Kidney glomerular epithelial cell (primary cell): ENCODE measurements at regions not wholly inside any gene's neighbourhood (a gene's known extent, or its start where the extent isn't known, plus 50 kb on each side); places are given as distances from the start of the nearest gene placed in this dataset.

ENCODE experiments used
- DNase-seq: peaks from one replicate; lab custom pipeline; 2025; lab: John Stamatoyannopoulos, UW

DNA sequence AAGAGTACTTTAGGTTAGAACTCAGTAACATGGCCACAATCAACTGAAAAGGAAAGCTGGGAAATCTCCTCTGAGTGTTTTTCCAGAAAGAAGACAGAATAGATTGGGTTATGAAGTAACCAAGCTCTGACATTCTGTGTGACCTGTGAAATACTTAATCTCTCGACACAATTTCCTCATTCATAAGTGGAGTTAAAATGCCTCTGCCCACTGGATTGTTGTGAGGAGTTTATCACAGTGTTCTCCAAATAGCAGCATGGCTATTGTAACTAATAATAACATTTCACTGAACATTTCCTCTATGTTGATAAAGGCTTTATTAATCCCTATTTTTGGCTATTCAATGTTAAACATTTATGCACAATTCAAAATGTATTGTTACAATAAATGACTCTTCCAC, 311.0 kb downstream of the GABRB2 start:
- no peak for DNase-seq

DNA sequence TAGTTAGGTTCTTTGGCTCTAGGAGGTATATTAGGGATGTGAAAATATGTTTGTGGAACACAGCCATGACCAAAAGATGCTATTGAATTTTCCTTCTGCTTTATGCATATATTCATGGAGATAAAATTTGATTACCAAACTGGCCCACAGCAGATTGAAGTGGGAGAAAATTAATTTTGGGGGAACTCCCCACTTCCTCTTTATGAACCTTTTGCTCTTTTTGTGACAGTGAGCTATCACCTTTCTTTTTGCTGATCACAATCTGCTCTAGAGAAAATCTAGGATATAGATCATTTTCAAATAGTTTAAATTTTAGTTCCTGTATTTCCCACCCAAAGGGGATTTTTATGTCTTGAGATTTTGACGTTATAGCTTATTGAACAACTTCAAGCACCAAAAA, 313.0 kb downstream of the GABRB2 start:
- no peak for DNase-seq

DNA sequence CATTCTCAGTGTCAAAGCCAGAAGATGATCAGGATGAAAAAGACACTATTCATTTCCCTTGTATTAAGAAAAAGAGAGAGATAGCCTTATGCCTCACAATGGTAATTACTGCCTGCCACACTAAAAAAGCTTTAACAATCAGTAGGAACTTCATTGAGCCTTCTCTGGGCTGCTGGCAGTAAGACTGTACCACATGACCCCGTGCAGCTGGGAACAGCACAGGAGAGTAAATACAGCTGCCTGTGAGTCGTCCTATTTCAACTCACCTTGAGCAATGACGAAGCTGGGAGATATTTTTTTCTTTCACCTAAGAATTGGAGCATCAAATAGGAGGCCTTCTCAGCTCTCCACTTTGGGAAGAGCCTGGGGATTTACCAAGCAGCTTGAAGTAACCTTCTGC, 316.3 kb downstream of the GABRB2 start:
- DNase-seq, result no peak

DNA sequence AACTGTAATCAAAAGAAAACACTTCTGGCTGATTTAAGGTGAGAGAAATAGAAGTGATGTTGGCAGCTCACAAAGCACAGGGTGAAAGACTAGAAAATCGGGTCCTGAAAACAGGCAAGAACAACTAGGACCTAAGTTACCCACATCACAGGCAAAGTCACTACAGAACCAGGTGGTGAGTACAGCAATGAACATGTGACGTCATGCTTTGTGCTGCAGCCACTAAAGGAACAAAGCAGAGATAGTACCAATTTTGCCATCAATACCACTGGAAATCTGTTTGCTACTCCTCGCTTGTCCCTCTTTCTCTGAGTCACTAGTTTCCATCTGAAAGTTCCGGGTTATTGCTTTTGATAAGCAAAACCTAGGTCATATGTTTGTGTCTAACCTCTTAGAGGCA, 326.7 kb downstream of the GABRB2 start:
- no peak for DNase-seq

DNA sequence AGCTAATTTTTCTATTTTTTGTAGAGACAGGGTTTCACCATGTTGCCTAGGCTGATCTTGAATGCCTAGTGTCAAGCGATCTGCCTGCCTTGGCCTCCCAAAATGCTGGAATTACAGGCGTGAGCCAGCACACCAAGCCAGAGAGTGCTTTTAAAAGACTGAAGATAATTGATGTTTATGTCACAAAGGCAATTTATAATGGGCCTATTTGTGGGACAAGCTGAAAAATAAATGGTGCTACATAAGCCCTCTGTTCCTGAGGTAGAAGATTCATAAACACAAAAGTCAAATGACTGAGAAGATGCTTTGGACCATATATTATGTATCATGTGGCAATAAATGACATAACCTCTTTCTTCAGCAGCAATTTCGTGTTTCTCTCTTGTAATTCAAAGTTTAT, 329.6 kb downstream of the GABRB2 start:
- no peak for DNase-seq

DNA sequence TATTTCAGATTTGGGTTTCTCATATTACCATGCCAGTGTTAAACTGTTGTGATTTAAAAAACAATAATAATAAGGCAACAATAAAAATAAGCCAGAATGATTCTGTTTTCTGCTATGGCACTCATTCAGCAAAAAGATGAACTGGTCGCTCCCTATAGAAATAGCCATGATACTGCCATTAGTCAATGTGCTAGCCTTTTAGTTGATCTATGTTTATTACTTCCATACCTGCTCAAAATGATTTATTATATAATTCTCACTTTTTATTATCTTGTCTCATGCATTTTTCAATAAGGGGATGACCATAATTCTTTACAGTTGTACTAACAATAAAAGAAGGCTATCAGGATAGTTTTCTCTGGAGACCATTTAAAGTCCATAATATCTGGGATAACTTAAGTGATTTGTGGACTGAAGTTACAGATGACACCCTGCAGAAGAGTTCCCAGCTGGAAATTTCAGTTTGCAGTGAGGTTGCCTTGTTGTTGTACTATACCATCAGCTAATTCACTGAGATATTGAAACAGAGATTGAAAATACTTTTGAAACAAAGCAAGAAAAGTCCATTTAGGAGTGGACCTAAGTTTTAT, 334.3 kb downstream of the GABRB2 start:
- DNase-seq, result no peak

DNA sequence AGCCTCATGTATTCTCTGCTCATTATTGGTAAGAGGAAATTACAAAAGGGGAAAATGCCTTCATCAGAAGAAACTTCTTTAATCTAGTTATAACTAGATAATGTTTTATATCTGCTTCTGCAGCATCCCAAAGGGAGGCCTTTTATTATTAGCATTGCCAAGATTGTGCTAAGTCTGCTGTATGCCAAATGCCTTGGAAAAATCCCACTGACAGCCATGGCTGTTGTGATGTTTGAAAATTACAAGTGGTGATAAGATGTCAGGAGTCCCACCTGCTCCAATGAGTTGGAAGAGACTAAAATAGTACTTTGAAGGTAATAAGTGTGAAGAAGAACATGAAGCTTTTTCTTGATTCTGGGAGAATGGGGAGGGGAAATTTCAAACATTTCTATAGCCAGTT, 345.0 kb downstream of the GABRB2 start:
- no peak for DNase-seq

DNA sequence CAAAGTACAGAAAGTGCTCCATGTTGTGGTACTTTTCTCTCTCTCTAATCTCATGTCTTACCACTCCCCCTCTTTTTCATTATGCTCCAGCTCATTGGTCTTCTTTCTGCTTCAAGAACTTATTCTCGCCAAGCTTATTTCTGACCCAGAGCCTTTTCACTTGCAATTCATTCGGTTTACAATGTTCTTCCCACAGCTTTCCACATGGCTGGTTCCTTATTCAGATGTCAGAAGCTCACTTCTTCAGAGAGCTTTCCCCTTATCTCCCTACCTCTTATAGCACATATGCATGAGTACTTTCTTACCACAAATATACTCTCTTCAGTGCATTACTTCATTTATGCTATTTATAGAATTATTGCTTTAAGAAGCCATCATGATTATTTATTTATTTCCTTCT, 338.8 kb upstream of the ATP10B start:
- no peak for DNase-seq

DNA sequence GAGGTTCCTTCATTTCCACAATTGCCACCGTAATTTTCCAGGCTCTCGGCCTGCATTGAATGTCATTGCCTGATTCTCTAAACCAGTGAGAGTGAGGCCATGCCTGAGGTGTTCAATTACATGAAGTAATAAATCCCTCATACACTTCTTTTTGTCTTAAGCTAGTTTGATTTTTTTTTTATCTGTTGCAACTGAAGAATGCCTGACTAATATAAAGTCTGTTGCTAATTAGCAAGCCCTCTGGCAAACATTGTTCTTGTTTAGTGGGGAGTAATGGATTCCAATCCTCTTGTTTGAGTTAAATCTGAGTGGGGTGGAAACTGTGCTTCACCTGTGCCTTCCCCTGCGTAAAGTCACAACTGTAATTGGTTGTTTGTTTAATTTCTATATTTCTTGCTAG, 338.1 kb upstream of the ATP10B start:
- no peak for DNase-seq

DNA sequence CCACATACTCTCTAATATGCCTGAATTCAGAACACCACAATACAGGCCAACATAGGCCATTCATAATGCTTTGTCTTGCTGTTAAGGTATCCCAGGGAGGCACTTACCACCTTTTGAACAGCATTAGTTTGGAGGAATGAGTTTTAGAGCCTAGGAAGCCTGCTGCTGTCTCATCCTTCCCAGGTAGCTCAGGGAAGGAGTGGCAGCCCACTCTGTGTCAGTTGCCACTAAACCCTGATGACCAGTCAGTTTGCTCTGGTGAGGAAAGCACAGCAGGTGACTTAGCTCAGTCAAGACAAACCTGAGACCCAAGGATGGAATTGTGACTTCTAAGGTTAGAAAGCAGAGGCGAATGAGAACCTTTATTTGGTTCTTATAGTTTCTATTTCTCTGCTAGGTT, 337.4 kb upstream of the ATP10B start:
- DNase-seq, result no peak

DNA sequence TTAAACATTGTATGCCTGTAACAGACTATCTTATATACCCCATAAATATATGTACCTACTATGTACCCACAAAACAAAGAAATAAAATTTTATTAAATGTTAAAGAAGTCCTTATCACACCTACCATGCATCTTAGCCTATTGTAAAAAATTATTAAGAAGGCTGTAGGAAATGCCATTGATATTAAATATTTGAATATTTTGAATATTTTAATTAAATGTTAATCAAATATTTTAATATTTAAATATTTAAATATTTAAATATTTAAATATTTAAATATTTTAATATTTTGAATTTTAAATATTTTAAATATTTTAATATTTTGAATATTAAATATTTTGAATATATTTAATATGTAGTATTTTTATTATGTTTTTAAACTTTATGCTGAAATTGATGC, 331.5 kb upstream of the ATP10B start:
- no peak for DNase-seq

DNA sequence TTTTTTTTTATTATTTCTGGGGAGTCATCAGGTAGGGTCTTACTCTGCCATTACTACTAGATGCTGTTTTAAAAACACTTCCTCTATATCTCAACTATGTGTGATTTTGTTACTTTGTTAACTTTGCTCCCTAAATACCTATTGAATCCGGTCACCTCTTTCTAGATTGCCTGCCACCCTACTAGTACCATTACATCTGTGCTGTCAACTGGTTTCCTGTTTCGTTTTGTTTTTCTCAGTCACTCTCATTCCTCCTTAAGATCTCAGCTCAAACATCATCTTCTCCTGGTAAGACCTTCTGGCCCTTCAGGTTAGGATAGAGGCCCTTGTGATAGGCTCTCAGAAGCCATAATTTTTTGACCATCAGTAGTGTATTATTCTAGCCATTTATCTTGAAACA, 324.2 kb upstream of the ATP10B start:
- DNase-seq, result no peak

DNA sequence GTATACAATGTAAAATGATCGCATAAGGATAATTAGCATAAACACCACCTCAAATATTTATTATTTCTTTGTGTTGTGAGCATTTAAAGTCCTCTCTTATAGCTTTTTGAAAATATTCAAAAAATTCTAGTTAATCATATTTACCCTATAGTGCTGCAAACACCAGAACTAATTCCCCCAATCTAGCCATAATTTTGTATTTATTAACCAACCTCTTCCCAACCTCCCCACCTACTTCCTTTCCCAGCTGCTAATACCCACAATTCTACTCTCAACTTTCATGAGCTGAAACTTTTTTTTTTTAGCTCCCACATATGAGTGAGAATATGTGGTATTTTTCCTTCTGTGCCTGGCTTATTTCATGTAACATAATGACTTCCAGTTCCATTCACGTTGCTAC, 317.8 kb upstream of the ATP10B start:
- no peak for DNase-seq

DNA sequence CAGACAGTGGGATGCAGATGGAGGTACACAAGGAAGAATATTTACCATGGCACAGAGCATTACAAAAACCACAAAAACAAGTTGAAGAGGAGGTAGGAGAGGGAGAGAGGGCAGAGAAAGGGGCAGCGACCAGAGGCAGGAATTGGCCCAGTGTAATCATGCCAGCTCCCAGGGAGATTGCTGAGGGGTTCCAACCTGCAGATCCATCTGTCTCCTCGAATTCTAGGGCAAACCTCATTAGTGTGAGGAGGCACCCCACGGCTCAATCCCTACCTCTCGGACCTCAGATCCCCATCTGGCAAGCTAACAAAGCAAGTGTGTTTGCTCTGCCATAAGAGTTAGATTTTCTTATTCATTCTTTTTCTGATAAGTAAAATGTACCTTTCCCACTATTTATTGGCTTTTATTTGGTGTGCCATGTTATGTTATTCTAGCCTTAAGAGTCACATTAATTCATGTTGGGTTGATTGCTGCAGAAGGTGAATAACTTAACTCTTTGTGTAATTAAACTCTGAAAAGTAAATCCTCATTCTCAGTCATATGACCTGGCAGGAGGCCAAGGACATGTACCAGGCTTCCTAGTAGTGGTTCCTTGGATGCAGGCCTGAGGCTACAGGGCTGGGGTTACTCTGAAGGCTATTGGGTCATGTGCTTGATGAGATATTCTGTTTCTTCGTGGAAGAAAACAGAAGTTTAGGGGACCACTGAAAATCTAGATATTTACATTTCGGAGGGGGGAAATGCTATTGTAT, 315.2 kb upstream of the ATP10B start:
- no peak for DNase-seq

DNA sequence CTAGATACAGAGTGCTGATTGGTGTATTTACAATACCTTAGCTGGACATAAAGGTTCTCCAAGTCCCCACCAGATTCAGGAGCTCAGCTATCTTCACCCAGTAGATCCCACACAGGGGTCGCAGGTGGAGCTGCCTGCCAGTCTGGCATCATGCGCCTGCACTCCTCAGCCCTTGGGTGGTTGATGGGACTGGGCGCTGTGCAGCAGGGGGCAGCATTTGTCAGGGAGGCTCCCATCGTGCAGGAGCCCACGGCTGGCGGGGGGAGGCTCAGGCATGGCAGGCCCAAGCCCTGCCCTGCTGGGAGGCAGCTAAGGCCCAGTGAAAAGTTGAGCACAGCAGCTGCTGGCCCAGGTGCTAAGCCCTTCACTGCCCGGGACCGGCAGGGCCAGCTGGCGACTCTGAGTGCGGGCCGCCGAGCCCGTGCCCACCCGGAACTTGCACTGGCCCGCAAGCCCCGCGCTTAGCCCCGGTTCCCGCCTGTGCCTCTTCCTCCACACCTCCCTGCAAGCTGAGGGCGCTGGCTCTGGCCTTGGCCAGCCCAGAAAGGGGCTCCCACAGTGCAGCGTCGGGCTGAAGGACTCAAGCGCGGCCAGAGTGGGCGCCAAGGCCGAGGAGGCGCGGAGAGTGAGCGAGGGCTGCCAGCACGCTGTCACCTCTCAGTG, 314.1 kb upstream of the ATP10B start:
- DNase-seq, result no peak

DNA sequence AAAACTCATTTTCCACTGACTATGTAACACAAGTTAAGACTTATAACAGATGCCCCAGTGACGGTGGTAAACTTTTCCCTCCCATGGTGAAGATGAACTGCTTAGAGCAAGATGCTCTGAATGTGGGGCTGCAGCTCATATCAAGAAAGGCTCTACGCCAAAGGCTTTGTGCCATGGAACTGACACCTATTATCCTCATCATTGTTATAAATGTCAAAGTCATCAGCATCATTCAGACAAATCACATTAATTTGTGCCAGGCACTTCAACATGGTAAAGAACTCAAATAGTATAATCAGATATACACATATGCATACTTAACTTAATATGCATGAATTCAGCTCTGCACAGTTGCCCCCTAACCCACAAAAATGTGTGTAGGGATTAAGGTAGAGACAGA, 305.9 kb upstream of the ATP10B start:
- no peak for DNase-seq

DNA sequence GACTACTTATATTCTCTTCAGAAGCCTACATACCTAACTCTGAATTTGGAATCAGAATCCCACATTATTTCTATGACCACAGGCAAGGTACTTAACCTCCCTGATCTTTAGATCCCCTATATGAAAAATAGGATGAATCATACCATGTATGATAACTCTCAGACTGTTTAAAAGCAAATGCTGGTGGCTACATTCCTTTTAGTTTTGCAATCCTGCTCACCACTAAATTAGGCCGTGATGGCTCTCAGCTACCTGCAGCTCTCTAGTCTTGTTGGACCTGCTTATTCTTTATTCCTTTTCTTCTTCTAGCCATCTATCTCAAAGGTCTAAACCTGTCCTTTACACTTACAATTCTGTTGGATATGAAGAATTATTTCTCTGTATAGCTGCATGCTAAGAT, 303.4 kb upstream of the ATP10B start:
- no peak for DNase-seq

DNA sequence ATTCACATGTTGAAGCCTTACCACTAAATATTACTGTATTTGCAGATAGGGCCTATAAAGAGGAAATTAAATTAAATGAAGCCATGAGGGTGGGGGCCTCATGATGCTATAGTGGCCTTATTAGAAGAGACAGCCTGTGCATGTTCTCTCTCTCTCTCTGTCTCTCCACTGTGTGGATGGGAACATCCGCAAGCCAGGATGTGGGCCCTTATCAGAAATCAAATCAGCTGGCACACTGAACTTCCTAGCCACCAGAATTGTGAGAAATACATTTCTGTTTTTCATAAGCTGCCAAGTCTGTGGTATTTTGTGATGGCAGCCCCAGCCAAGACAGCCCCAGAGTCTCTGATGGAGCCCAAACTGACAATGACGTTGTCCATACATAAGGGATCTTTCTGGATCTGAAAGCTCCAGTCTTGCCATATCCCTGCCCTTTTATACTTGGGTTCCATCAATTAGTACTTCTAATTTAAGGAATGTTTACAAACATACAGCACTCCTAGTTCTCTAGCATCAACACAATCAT, 300.5 kb upstream of the ATP10B start:
- DNase-seq, result no peak

DNA sequence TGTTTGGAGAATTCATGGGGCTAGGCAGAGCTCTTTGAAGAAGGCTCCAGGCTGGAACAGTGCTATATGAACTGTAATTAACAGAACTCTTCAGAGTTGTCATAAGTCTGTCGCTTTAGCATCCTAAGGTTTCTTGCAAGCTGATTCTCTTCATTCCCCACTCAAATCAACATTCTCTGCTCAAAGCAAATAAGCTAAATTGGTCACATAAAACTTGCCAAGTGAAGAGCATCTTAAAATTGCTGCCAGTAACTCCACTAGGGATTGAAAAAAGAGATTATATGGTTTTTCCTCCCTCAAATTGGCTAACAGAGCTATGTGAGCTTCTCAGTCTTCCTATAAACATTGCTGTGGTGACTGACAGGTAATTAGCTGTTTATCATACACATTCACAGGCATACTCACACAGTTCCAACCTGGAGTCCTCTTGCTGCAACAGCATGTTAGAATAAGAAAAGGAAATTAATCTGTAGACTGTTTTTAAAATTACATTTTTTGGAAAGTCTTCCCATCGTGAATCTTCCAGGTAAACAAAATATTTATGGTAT, 298.5 kb upstream of the ATP10B start:
- DNase-seq, result no peak

DNA sequence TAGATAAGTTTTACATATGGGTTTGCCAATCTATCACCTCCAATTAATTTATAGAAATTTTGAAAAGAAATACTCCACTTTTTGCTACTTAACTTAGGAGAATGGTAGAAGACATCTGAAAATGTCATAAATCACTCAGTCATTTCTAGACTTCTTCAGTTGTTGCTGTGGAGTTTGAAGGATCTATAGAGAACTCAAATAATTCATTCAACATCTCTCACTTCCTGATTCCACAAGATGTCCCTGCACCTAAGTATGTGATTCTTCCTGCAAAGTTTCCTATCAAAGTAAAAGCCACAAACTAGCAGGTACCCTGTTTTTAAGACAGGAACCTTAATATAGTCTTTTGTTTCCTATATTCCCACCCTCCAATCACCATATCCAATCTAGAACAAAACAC, 297.1 kb upstream of the ATP10B start:
- DNase-seq, result no peak

DNA sequence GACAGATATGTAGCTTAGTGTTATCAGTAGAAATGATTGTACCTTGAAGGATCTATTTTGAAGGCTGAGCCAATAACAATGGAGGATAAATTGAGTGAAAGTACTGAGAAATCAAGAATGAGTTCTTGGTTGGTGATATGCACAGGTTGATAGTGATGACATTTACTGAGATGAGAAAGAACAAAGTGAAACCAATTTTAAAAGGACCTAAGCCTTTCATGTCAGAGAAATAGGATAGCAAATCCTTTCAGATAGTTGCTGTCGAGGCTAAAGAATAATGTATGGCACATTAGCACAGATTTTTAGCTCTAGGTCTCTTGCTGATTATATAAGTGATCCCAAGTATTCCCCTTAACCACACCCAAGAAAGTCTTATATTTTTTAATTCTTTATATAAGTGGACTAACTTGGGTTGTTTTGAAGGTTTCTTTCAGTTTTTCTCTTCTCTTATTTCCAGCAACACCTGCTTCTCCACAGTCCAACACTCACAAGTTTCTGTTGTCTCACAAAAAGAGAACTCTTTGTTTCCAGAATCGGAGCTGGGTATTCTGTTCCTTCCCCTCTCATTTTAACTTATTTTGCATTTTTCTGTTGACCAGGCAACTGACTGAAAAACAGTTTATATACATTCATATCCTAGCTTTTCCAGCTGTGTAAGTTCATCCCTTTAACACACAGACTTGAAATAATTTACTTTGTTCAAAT, 286.9 kb upstream of the ATP10B start:
- DNase-seq, result no peak

DNA sequence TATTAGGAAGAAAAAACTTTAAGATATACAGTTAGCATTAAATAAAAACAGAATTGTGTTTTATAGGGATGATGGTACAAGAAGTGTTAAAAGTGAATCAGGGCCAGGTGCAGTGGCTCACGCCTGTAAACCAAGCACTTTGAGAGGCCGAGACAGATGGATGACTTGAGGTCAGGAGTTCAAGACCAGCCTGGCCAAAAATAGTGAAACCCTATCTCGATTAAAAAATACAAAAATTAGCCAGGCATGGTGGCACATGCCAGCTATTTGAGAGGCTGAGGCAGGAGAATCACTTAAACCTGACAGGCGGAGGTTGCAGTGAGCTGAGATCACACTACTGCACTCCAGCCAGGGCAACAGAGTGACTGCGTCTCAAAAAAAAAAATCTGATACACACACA, 282.9 kb upstream of the ATP10B start:
- no peak for DNase-seq

DNA sequence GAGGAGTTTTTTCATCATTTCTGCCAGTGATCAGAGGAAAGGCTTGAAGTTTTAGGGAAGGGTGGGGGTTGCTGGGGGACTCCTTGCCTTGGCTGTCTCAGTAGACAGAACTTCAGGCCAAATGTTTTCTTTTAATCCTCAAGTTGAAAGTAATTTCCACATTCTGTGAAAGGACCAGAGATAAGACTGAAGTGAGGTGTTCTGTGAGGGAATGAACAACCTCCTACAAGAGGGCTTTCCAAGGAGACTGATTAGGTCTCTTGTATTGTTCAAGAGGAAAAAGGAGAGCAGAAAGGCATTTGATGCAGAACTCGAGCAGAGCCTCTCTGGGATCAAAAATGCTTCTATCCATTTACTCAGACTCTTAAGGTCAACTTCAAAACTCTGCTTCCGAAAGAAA, 282.1 kb upstream of the ATP10B start:
- no peak for DNase-seq
